ENCODE measurements at regions not wholly inside any gene's neighbourhood (a gene's known extent, or its start where the extent isn't known, plus 50 kb on each side); places are given as distances from the start of the nearest gene placed in this dataset.
"Not testable (repeated sequence)": the region's sequence is repeated elsewhere in the genome, so short reads cannot be mapped to it uniquely, and the experiment has no call there.

DNA sequence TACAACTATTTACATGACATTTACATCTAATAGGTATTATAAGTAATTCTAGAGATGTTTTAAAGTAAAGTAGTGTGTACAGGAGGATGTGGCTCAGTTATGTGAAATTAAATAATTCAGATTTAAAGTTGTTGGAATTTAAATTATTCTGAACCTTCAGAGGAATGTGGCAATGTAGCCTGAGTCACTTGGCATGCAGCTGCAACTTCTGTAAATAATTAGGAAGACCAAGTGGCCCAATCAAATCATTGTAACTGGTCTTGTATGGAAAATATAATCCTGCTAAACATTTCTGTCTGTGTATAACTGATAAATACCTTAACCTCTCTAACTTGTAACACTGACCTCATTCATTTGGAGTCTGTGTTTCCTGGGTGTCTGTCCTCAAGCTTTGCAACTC, 828.9 kb downstream of the GLUD2 start:
- Mint-ChIP-seq H3K9me3 (peaks cover 0 to 3% (median 2%) of the 10 kb centered on the region in 7 donors), H3K4me3 (no peak overlapping the region), H3K4me1 (no peaks in the 10 kb centered on the region), H3K27me3 (ENCODE audit: low read depth in 3 of 3) (no peaks in the 10 kb centered on the region), H3K27ac (no peak overlapping the region), H3K36me3 (no peaks in the 10 kb centered on the region)
- DNase-seq: no peak
- Histone ChIP-seq H3K4me3 (replicated peaks in 1 of 3; ENCODE audit: low read depth in 2 of 3, low read length in 3 of 3) (no peak overlapping the region), H3K36me3 (replicated peaks in 1 of 2; ENCODE audit: control insufficient read depth in 1 of 2, insufficient read depth in 2 of 2, low read length in 2 of 2) (no peaks in the 10 kb centered on the region), H4K20me1 (ENCODE audit: insufficient read depth, low read length) (no peaks in the 10 kb centered on the region), H3K27ac (ENCODE audit: low read depth in 1 of 2, low read length in 2 of 2) (no peak overlapping the region), H2AFZ (ENCODE audit: insufficient read depth, low read depth, low read length, poor library complexity, severe bottlenecking) (no peak overlapping the region), H3K9ac (ENCODE audit: insufficient read depth, low read length, poor library complexity, severe bottlenecking) (no peak overlapping the region), H3K4me2 (replicated peaks; ENCODE audit: extremely low read depth, low read length, poor library complexity, severe bottlenecking) (no peak overlapping the region), H3K9me3 (replicated peaks in 1 of 2; ENCODE audit: control insufficient read depth in 1 of 2, insufficient read depth in 1 of 2, low read length in 2 of 2) (peaks cover 0 to under 1% of the 10 kb centered on the region in 2 donors), H3K79me2 (ENCODE audit: insufficient read depth, low read length) (no peaks in the 10 kb centered on the region), H3K27me3 (ENCODE audit: control insufficient read depth in 2 of 2, insufficient read depth in 2 of 2, low read length in 2 of 2) (no peaks in the 10 kb centered on the region), H3K4me1 (ENCODE audit: control insufficient read depth in 1 of 2, insufficient read depth in 2 of 2, low read length in 2 of 2) (no peaks in the 10 kb centered on the region)
- intact Hi-C loops (cut with micrococcal nuclease): no loop called here
- TF ChIP-seq, protein P1, sequence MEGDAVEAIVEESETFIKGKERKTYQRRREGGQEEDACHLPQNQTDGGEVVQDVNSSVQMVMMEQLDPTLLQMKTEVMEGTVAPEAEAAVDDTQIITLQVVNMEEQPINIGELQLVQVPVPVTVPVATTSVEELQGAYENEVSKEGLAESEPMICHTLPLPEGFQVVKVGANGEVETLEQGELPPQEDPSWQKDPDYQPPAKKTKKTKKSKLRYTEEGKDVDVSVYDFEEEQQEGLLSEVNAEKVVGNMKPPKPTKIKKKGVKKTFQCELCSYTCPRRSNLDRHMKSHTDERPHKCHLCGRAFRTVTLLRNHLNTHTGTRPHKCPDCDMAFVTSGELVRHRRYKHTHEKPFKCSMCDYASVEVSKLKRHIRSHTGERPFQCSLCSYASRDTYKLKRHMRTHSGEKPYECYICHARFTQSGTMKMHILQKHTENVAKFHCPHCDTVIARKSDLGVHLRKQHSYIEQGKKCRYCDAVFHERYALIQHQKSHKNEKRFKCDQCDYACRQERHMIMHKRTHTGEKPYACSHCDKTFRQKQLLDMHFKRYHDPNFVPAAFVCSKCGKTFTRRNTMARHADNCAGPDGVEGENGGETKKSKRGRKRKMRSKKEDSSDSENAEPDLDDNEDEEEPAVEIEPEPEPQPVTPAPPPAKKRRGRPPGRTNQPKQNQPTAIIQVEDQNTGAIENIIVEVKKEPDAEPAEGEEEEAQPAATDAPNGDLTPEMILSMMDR (IDR thresholded peaks at IDR 0.05): no peak

DNA sequence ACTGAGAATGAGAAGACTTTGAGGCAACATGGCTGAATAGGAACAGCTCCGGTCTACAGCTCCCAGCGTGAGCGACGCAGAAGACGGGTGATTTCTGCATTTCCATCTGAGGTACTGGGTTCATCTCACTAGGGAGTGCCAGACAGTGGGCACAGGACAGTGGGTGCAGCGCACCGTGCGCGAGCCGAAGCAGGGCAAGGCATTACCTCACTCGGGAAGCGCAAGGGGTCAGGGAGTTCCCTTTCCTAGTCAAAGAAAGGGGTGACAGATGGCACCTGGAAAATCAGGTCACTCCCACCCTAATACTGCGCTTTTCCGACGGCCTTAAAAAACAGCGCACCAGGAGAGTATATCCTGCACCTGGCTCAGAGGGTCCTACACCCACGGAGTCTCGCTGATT, 829.9 kb downstream of the GLUD2 start:
- H4K20me1 ChIP-seq (ENCODE audit: insufficient read depth, low read length); H3K36me3 ChIP-seq (replicated peaks in 1 of 2; ENCODE audit: control insufficient read depth in 1 of 2, insufficient read depth in 2 of 2, low read length in 2 of 2); H2AFZ ChIP-seq (ENCODE audit: insufficient read depth, low read depth, low read length, poor library complexity, severe bottlenecking); H3K9me3 ChIP-seq (replicated peaks in 1 of 2; ENCODE audit: control insufficient read depth in 1 of 2, insufficient read depth in 1 of 2, low read length in 2 of 2); H3K4me2 ChIP-seq (replicated peaks; ENCODE audit: extremely low read depth, low read length, poor library complexity, severe bottlenecking); intact Hi-C loops (cut with micrococcal nuclease); H3K27me3 Mint-ChIP-seq (ENCODE audit: low read depth in 3 of 3); H3K27ac ChIP-seq (ENCODE audit: low read depth in 1 of 2, low read length in 2 of 2); H3K27me3 ChIP-seq (ENCODE audit: control insufficient read depth in 2 of 2, insufficient read depth in 2 of 2, low read length in 2 of 2); H3K4me1 Mint-ChIP-seq; H3K9me3 Mint-ChIP-seq; H3K4me1 ChIP-seq (ENCODE audit: control insufficient read depth in 1 of 2, insufficient read depth in 2 of 2, low read length in 2 of 2); H3K27ac Mint-ChIP-seq; H3K4me3 Mint-ChIP-seq; H3K36me3 Mint-ChIP-seq; H3K79me2 ChIP-seq (ENCODE audit: insufficient read depth, low read length); H3K9ac ChIP-seq (ENCODE audit: insufficient read depth, low read length, poor library complexity, severe bottlenecking); H3K4me3 ChIP-seq (replicated peaks in 1 of 3; ENCODE audit: low read depth in 2 of 3, low read length in 3 of 3); DNase-seq: not testable (repeated sequence)
- no CpG with 5 or more reads among the region's 18 CpGs for WGBS (ENCODE audit: insufficient coverage)

Data from CD14-positive monocyte (primary cell).